ENCODE measurements at regions not wholly inside any gene's neighbourhood (a gene's known extent, or its start where the extent isn't known, plus 50 kb on each side); places are given as distances from the start of the nearest gene placed in this dataset.

GRCh38 chr6:153210083-153210482, 79.0 kb upstream of the RGS17 start:
- H3K4me1 ChIP-seq, result peaks cover 8% of the 10 kb centered on the region
- H4K20me1 ChIP-seq (ENCODE audit: low read depth), result no peaks in the 10 kb centered on the region
- H3K9ac ChIP-seq, result no peak overlapping the region
- H3K79me2 ChIP-seq (ENCODE audit: low read depth), result no peaks in the 10 kb centered on the region
- DNase-seq (ENCODE audit: low spot score), result no peak
- no peaks in the 10 kb centered on the region for H3F3A ChIP-seq (ENCODE audit: low read depth)
- H2AFZ ChIP-seq (replicated peaks), result no peak overlapping the region
- no peaks in the 10 kb centered on the region for H3K27me3 ChIP-seq
- H3K4me2 ChIP-seq, result no peak overlapping the region
- H3K27ac ChIP-seq, result no peak overlapping the region
- no peaks in the 10 kb centered on the region for H3K9me3 ChIP-seq (ENCODE audit: low read depth)
- H3K27me3 Mint-ChIP-seq (ENCODE audit: insufficient read depth, low read depth), result no peaks in the 10 kb centered on the region
- TF ChIP-seq EZH2 (IDR thresholded peaks at IDR 0.05) (no peak), CTCF (IDR thresholded peaks at IDR 0.05) (no peak), EZH2phosphoT487 (IDR thresholded peaks at IDR 0.05) (no peak)
- H3K4me3 Mint-ChIP-seq, result no peak overlapping the region
- H3K36me3 ChIP-seq, result no peaks in the 10 kb centered on the region
- H3K4me1 Mint-ChIP-seq, result no peaks in the 10 kb centered on the region
- H3K36me3 Mint-ChIP-seq, result no peaks in the 10 kb centered on the region
- H3K9me3 Mint-ChIP-seq, result no peaks in the 10 kb centered on the region
- no peak overlapping the region for H3K4me3 ChIP-seq
- no peak overlapping the region for H3K27ac Mint-ChIP-seq

- peaks cover 6% of the 10 kb centered on the region for H3K4me1 ChIP-seq
- no peaks in the 10 kb centered on the region for H3K36me3 ChIP-seq
- H3K27ac Mint-ChIP-seq, result no peak overlapping the region
- H3K9me3 Mint-ChIP-seq, result no peaks in the 10 kb centered on the region
- TF ChIP-seq EZH2phosphoT487 (IDR thresholded peaks at IDR 0.05), result no peak
- TF ChIP-seq EZH2 (IDR thresholded peaks at IDR 0.05), result no peak
- TF ChIP-seq CTCF (IDR thresholded peaks at IDR 0.05), result no peak
- H3K9ac ChIP-seq, result no peak overlapping the region
- no peaks in the 10 kb centered on the region for H3K27me3 ChIP-seq
- H3K4me2 ChIP-seq, result no peak overlapping the region
- H4K20me1 ChIP-seq (ENCODE audit: low read depth), result no peaks in the 10 kb centered on the region
- no peak overlapping the region for H3K27ac ChIP-seq
- H2AFZ ChIP-seq (replicated peaks), result no peak overlapping the region
- H3K4me3 Mint-ChIP-seq, result no peak overlapping the region
- H3K27me3 Mint-ChIP-seq (ENCODE audit: insufficient read depth, low read depth), result no peaks in the 10 kb centered on the region
- H3F3A ChIP-seq (ENCODE audit: low read depth), result no peaks in the 10 kb centered on the region
- H3K9me3 ChIP-seq (ENCODE audit: low read depth), result no peaks in the 10 kb centered on the region
- no peak overlapping the region for H3K4me3 ChIP-seq
- no peak for DNase-seq (ENCODE audit: low spot score)
- no peaks in the 10 kb centered on the region for H3K79me2 ChIP-seq (ENCODE audit: low read depth)
- H3K4me1 Mint-ChIP-seq, result no peaks in the 10 kb centered on the region
- H3K36me3 Mint-ChIP-seq, result no peaks in the 10 kb centered on the region
Measured at GRCh38 chr6:153208706-153209105, 77.6 kb upstream of the RGS17 start.

GRCh38 chr6:153207617-153208016, 76.5 kb upstream of the RGS17 start:
- Histone ChIP-seq H3F3A (ENCODE audit: low read depth) (no peaks in the 10 kb centered on the region), H3K79me2 (ENCODE audit: low read depth) (no peaks in the 10 kb centered on the region), H3K4me2 (no peak overlapping the region), H3K4me3 (no peak overlapping the region), H3K36me3 (no peaks in the 10 kb centered on the region), H3K27ac (no peak overlapping the region), H3K9me3 (ENCODE audit: low read depth) (no peaks in the 10 kb centered on the region), H2AFZ (replicated peaks) (no peak overlapping the region), H3K9ac (no peak overlapping the region), H4K20me1 (ENCODE audit: low read depth) (no peaks in the 10 kb centered on the region), H3K27me3 (no peaks in the 10 kb centered on the region), H3K4me1 (no peaks in the 10 kb centered on the region)
- no peaks in the 10 kb centered on the region for H3K9me3 Mint-ChIP-seq
- H3K27ac Mint-ChIP-seq, result no peak overlapping the region
- no peaks in the 10 kb centered on the region for H3K36me3 Mint-ChIP-seq
- H3K4me3 Mint-ChIP-seq, result no peak overlapping the region
- no peak for DNase-seq (ENCODE audit: low spot score)
- TF ChIP-seq EZH2phosphoT487 (IDR thresholded peaks at IDR 0.05), result no peak
- TF ChIP-seq CTCF (IDR thresholded peaks at IDR 0.05), result no peak
- TF ChIP-seq EZH2 (IDR thresholded peaks at IDR 0.05), result no peak
- H3K4me1 Mint-ChIP-seq, result no peaks in the 10 kb centered on the region
- no peaks in the 10 kb centered on the region for H3K27me3 Mint-ChIP-seq (ENCODE audit: insufficient read depth, low read depth)

GRCh38 chr6:153207006-153207405, 75.9 kb upstream of the RGS17 start:
- Histone ChIP-seq H3K36me3 (no peaks in the 10 kb centered on the region), H3K27ac (no peak overlapping the region), H3K4me2 (no peak overlapping the region), H3K27me3 (no peaks in the 10 kb centered on the region), H3K4me3 (no peak overlapping the region), H3K79me2 (ENCODE audit: low read depth) (no peaks in the 10 kb centered on the region), H3K9ac (no peak overlapping the region), H2AFZ (replicated peaks) (no peak overlapping the region), H3K9me3 (ENCODE audit: low read depth) (no peaks in the 10 kb centered on the region), H3F3A (ENCODE audit: low read depth) (no peaks in the 10 kb centered on the region), H4K20me1 (ENCODE audit: low read depth) (no peaks in the 10 kb centered on the region), H3K4me1 (no peaks in the 10 kb centered on the region)
- Mint-ChIP-seq H3K4me1 (no peaks in the 10 kb centered on the region), H3K27me3 (ENCODE audit: insufficient read depth, low read depth) (no peaks in the 10 kb centered on the region), H3K36me3 (no peaks in the 10 kb centered on the region), H3K4me3 (no peak overlapping the region), H3K9me3 (no peaks in the 10 kb centered on the region), H3K27ac (no peak overlapping the region)
- no peak for DNase-seq (ENCODE audit: low spot score)
- TF ChIP-seq EZH2 (IDR thresholded peaks at IDR 0.05) (no peak), CTCF (IDR thresholded peaks at IDR 0.05) (no peak)

Measured in neural progenitor cell (in vitro differentiated cells).